Tibial nerve (tissue), 4 donors: ENCODE measurements at regions not wholly inside any gene's neighbourhood (a gene's known extent, or its start where the extent isn't known, plus 50 kb on each side); places are given as distances from the start of the nearest gene placed in this dataset.

Experiments used
- CTCF ChIP-seq, 5 experiments: fragments of 200-600 bp in 3 of 5; fragments of 450-650 bp in 2 of 5; sonication (generic) in 3 of 5; IDR thresholded peaks; one replicate each; pipeline ENCODE4 v1.5.1; 2016 to 2019; ENCODE audit warnings: antibody characterized with exemption in 5 of 5, mild to moderate bottlenecking in 3 of 5, moderate library complexity in 2 of 5
- EP300 ChIP-seq, 2 donors: sonication (generic); formaldehyde crosslinking; IDR thresholded peaks; one replicate each; pipeline ENCODE4 v1.6.1; 2017; ENCODE audit warnings: antibody characterized with exemption in 2 of 2, mild to moderate bottlenecking in 1 of 2
- POLR2A ChIP-seq, 2 donors: fragments of 450-650 bp; IDR thresholded peaks; one replicate each; pipeline ENCODE4 v1.6.1; 2017; ENCODE audit warnings: antibody characterized with exemption in 2 of 2, mild to moderate bottlenecking in 2 of 2, moderate library complexity in 2 of 2

- TF ChIP-seq CTCF (IDR thresholded peaks at IDR 0.05): no peak
- no peak for TF ChIP-seq POLR2A (IDR thresholded peaks at IDR 0.05)
- TF ChIP-seq EP300 (IDR thresholded peaks at IDR 0.05): no peak
Measured at GRCh38 chr6:74222768-74223333, 526.8 kb downstream of the CD109 start.
